RPMI8226 (cell line): ENCODE measurements at regions not wholly inside any gene's neighbourhood (a gene's known extent, or its start where the extent isn't known, plus 50 kb on each side); places are given as distances from the start of the nearest gene placed in this dataset.
"Not testable (repeated sequence)": the region's sequence is repeated elsewhere in the genome, so short reads cannot be mapped to it uniquely, and the experiment has no call there.

Experiments
- DNase-seq: peaks from one replicate; pipeline ENCODE4 v3.0.0-alpha.2; 2015

- DNase-seq = no peak
These were observed 150.9 kb downstream of the HLX start for GRCh38 chr1:221029981-221030649.

GRCh38 chr1:221030990-221031389 is 151.7 kb downstream of the HLX start:
- DNase-seq = no peak

- no peak for DNase-seq
These were observed 152.4 kb downstream of the HLX start for GRCh38 chr1:221031458-221032203.

- no peak for DNase-seq
These were observed 153.0 kb downstream of the HLX start for GRCh38 chr1:221032204-221032585.

GRCh38 chr1:221032637-221033280 is 153.5 kb downstream of the HLX start:
- no peak for DNase-seq

GRCh38 chr1:221035662-221036153 is 156.5 kb downstream of the HLX start:
- peak; percentile 52 for DNase-seq

GRCh38 chr1:221039616-221040015 is 160.4 kb downstream of the HLX start:
- no peak for DNase-seq

- no peak for DNase-seq
These were observed 160.9 kb downstream of the HLX start for GRCh38 chr1:221040101-221040500.

- DNase-seq = no peak
These were observed 161.5 kb downstream of the HLX start for GRCh38 chr1:221040691-221041285.

GRCh38 chr1:221044538-221044937 is 165.3 kb downstream of the HLX start:
- DNase-seq = no peak

- DNase-seq = no peak
These were observed 165.9 kb downstream of the HLX start for GRCh38 chr1:221045151-221045550.

GRCh38 chr1:221045842-221046831 is 166.9 kb downstream of the HLX start:
- DNase-seq = peak; percentile 62

- DNase-seq = not testable (repeated sequence)
These were observed 172.1 kb downstream of the HLX start for GRCh38 chr1:221051391-221051790.

GRCh38 chr1:221053889-221054288 is 174.6 kb downstream of the HLX start:
- DNase-seq = peak; percentile 15

- no peak for DNase-seq
These were observed 180.3 kb downstream of the HLX start for GRCh38 chr1:221059506-221059905.

- no peak for DNase-seq
These were observed 184.4 kb downstream of the HLX start for GRCh38 chr1:221063651-221064050.

GRCh38 chr1:221066351-221067001 is 187.2 kb downstream of the HLX start:
- DNase-seq = no peak

GRCh38 chr1:221067721-221068120 is 188.5 kb downstream of the HLX start:
- DNase-seq = no peak

GRCh38 chr1:221069178-221069903 is 190.1 kb downstream of the HLX start:
- no peak for DNase-seq

GRCh38 chr1:221069986-221070385 is 190.7 kb downstream of the HLX start:
- DNase-seq = no peak

GRCh38 chr1:221071777-221072176 is 192.5 kb downstream of the HLX start:
- no peak for DNase-seq
